ENCODE measurements at regions not wholly inside any gene's neighbourhood (a gene's known extent, or its start where the extent isn't known, plus 50 kb on each side); places are given as distances from the start of the nearest gene placed in this dataset.

DNA sequence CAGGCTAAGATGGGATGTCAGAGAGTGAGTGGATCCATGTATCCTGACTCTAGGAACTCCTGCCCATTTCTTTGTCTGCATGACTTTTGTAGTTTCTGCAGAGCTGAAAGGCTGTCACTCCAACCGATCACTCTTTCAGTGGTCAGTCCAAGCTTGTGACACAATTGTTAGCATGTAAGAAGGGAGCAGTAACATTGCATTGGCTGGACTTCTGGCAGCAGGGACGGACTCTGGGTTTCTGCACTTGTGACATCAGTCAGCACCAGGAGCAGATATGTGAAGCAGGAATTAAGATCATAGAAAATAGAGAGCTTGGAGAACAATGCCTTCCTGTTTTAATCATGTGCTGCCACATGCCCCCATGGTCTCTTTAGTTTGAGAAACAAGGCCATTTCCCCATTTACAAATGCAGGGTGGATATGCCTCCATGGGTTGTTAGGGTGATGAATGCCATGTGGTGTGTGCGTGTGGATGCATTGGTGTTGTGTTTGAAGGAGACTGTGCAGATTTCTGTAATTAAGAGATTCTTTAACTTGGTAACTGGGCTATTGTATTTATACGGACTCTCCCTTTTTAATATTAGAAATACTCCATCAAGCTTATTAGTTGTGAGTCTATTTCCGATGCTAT is 214.3 kb upstream of the EPHA4 start:
- TF ChIP-seq, protein P1, sequence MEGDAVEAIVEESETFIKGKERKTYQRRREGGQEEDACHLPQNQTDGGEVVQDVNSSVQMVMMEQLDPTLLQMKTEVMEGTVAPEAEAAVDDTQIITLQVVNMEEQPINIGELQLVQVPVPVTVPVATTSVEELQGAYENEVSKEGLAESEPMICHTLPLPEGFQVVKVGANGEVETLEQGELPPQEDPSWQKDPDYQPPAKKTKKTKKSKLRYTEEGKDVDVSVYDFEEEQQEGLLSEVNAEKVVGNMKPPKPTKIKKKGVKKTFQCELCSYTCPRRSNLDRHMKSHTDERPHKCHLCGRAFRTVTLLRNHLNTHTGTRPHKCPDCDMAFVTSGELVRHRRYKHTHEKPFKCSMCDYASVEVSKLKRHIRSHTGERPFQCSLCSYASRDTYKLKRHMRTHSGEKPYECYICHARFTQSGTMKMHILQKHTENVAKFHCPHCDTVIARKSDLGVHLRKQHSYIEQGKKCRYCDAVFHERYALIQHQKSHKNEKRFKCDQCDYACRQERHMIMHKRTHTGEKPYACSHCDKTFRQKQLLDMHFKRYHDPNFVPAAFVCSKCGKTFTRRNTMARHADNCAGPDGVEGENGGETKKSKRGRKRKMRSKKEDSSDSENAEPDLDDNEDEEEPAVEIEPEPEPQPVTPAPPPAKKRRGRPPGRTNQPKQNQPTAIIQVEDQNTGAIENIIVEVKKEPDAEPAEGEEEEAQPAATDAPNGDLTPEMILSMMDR (conservative IDR thresholded peaks at IDR 0.05 in 1 of 2, IDR thresholded peaks at IDR 0.05 in 1 of 2; ENCODE audit: low read depth in 1 of 2, low read length in 2 of 2): no peak
- no peak for TF ChIP-seq EZH2 (IDR thresholded peaks at IDR 0.05; ENCODE audit: low read length, missing control alignments)
